MV-4-11 (cell line): ENCODE measurements at regions not wholly inside any gene's neighbourhood (a gene's known extent, or its start where the extent isn't known, plus 50 kb on each side); places are given as distances from the start of the nearest gene placed in this dataset.
"Not testable (repeated sequence)": the region's sequence is repeated elsewhere in the genome, so short reads cannot be mapped to it uniquely, and the experiment has no call there.

ENCODE experiments used
- DNase-seq: peaks from one replicate; lab custom pipeline; 2025; lab: John Stamatoyannopoulos, UW

DNA sequence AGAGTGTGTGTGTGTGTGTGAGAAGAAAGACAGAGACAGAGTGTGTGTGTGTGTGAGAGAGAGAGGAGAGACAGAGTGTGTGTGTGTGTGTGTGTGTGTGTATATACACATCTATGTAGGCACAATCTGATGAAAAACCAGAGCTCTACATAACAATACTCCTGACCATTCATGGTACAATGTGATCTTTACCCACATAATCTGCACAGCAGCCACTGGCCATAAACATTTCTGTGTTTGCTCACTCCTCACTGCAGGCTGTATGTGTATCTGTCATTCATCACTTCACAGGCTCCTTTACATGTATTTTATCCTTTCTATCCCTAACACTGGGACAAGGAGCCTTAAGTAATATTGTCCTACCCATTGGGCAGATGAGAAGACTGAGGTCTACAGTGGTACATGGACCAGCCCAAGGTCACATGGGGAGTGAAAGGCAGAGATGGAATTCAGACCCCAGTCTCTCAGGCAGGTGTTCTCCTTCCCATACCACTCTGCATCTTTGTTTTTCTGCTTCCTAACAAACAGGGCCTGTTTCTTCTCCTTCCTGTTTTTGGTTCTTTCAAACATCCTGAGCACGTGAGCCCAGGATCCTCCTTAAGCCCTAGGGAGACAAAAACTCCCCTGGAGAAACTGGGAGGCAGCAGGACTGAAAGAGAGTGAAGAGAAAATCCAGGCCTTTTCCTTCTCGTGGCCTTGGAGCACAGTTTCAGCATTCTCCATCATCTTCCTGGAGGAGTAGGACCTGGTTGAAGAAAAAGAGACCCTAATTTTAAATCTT lies 201.7 kb upstream of the MSX2 start:
- DNase-seq: no peak

DNA sequence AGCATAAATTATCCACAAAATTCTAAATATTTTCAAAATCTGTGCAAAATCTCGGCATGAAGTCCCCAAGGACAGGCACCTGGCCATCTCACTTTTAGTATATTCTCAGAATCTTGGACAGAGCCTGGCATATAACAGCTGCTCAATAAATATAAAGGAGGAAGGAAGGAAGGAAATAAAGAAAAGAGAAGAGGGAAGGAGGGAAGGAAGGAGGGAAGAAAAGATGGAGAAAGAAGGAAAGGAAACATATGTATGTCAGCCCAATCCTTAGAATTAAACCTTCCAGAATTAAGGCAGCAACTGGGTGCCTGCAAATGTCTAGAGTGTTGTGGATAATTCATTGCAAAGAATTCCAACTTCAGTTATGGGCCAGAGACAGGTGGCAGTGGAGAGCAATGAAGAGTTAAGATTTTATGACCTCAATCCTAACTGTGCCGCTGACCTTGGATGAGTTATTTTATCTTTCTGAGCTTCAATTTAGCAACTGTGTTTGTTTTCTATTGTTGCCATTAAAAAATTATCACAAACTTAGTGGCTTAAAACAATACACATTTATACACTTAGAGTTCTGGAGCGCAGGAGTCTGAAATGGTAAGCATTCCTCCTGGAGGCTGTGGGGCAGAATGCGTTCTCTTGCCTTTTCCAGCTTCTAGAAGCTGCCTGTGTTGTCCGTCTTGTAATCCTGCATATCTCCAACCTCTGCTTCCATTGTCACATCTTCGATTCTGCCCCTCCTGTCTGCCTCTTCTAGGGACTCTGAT lies 200.9 kb upstream of the MSX2 start:
- no peak for DNase-seq

DNA sequence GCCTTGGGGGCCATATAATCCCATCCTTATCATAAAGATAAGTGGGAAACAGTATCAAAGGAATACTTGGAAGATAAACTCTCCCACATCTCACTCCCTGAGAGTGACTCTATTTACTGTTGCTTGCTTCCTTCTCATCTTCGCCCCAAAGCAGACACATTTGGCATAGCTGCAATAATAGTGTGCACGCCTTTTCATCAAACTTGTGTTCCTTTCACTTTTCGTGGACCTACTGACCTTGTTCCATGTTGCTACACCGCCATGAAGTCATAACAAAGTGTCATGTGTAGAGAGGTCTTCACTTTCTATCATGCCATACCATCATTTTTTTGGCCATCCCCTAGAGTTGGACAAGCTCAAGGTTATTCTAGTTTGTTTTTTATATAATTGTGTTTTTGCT lies 200.0 kb upstream of the MSX2 start:
- DNase-seq: no peak

DNA sequence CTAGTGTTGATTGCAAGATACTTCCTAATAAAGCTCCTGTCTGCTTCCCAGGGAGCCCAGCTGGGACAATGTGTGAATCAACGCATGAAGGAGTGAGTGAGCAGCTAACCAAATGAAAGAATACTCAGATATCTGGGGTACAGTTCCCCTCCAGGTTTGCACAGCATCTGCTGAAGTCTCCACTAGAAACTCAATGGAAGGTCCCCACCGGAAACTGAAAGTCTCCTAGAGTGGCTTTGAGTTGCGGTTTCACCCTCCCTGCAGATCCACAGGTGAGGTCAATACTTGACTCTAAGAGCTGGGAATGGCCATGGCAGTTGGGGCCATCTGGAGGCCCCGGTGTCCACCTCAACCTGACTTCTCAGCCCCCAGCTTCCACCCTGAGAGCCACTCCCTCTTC lies 198.2 kb upstream of the MSX2 start:
- DNase-seq: no peak

DNA sequence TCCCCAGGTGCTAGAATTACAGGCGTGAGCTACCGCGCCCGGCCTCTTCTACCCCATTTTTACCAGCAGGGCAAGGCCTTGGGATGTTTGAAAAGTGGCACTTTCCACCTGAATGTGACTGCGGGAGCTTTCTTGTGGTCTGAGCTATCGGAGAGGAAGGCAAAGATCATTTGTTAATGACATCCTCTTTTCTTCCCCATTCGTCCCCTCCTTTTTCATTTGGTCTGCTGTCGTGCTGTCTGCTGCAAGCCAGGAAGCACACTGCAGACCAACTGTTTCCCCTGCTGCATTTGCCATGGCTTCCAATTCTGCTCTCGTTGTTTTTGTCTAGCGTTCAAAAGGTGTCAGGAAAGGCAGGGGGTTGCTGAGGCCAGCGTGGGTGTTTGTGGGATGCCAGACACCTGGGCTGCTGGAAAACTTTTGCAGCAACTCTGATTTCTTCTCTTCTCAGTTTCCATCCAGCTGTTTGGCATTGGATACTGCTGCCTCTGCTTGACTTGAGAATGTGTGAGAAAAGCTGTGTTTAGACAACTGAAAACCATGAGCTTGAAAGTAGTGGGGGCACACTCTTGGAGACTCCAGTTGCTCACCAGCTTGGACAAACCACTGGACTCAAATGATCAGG lies 196.4 kb upstream of the MSX2 start:
- DNase-seq: no peak

DNA sequence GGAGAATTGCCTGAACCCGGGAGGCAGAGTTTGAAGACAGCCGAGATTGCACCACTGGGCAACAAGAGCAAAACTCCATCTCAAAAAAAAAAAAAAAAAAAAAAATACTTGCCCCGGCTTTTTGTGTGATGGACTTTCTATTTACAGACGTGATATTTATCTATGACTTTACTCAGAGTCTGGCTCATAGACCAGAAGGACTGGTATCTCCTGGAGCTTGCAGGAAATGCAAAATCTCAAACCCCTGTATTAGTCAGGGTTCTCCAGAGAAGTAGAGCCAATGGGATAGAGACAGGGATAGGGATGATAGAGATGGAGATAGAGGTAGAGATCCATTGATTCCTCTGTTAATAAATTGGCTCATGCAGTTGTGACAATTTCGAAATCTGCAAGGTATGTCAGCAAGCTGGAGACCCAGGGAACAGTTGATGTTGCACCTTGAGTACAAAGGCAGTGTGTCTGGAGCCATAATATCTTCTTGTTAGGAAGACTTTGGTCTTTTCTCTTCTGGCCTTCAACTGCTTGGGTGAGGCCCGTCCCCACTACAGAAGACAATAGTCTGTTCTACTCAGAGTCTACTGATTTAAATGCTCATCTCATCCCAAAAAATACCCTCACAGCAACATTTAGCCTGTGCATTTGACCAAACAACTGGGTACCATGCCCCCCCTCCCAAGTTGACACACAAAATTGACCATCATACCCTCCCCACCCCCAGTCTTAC lies 195.4 kb upstream of the MSX2 start:
- no peak for DNase-seq

DNA sequence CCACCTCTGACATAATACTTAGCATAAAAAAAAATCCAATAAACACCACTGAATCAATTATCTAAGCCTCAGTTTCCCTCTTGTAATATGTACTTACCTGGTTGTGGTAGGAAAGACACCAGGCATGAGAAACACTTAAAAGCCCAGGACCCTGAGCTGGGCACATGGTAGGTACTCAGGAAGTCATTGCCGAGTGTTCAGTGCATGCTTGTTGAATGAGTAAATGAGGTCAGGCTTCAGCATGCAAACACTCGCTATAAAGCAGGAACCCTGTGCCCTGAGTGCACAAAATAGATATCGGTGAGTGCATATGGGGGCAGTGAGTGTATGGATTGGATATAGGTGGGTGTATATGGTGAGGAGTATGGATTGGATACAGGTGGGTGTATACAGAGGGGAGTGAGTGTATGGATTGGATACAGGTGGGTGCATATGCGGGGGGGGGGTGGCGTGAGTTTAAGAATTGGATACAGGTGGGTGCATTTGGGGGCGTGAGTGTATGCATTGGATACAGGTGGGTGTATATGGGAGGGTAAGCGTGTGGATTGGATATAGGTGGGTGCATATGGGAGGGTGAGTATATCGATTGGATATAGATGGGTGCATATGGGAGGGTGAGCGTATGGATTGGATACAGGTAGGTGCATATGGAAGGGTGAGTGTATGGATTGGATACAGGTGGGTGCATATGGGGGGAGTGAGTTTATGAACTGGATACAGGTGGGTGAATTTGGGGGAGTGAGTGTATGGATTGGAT lies 194.3 kb upstream of the MSX2 start:
- DNase-seq: no peak

DNA sequence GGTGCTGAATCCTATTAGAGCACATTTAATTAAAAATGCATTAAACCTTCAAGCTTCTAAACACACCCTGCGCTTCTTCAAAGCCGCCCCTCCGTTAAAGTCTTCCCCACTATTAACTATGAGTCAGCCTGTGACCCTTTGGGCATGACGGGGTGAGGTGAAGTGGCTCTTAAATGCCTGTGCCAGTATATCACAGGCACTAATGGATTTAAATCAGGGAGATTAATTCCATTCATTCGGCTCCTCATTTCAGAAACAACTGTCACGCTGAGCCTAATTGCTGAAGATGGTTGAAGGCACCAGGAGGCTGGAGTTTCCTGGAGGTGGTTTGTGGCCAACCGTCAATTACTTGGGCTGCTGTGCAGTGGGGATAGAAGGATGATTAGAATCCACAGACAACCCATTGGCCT lies 192.6 kb upstream of the MSX2 start:
- no peak for DNase-seq

DNA sequence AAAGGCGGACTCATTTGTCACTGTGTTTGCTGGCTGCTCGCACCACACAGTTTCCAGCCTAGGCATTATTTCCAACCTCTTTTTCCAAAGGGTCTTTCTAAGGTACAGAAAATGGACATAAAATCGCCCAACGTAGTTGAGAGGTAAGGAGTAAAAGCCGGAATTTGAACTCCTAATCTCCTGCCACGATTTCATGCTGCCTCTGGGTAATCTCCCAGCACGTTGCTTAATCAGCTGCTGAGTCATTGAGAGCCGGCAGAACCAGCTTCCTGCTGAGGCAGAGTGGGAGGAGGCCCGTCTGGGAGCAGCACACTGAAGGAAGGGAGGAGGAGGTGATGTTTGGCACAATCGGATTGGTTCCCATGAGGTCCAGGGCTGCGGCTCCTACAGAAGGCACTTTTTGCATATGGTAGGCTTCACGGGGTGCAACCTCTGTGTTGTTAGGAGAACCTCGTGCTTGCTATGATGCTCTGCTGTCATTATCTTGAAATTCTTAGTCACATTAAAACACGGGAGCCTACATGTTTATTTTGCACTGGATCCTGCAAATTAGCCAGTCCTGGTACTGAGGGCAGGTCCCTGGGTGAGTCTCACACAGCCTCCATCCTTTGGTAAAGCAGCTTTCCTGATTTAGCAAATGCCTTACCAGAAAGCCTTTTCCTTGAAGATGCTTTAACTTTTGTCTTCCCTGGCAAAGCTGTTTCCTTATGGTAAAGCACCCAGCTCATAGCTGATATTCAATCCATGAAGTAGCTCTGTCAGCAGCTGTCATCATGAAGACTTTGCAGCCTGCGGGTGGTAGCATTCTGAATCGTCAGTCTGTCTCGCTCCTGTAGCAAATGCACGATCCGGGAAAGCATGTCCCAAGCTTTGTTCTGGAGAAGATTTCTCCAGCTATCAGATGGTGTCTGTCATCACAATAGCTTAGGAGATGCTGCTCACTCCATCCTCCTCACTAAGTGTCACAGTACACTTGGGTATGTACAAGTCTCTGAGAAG lies 191.6 kb upstream of the MSX2 start:
- peak; percentile 92 for DNase-seq

DNA sequence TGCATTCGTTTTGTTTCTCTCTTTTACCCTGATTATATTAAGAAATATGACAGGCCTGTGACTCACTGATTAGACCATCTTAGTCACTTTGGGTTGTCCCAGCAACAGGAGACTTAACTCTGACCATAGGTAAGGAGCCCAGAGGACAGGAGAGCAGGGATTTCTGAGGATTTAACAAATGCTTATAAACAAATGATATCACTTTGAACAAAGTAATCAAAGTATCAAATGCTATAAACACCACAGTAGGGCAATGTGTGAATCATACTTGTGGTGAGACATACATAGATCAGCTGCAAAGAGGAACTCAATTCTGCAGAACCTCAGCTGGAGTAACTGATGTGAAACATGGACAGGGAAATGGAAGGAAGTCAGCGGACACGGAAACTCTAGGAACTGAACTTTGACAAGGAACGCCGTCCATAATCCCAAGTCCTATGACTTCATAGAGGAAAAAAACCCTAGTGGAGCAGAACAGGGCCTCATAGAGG lies 190.6 kb upstream of the MSX2 start:
- peak; percentile 82 for DNase-seq

DNA sequence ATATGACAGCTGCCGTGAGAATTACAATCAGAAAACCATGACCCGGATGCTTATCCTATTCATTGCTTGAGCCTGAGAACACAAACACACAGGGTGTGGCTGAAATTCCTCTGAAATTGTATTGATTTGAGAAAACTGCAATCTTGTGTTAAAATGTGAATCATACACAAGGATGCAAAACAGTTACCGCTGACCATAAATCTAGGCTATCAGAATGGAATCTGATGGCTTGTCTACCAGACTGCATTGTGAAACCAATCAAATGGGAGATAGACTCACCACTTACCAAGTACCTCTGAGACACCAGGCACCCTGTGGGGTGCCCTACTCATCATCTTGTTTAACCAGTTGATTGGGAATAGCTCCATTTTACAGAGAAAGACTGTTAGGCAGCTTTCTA lies 188.7 kb upstream of the MSX2 start:
- DNase-seq: no peak

DNA sequence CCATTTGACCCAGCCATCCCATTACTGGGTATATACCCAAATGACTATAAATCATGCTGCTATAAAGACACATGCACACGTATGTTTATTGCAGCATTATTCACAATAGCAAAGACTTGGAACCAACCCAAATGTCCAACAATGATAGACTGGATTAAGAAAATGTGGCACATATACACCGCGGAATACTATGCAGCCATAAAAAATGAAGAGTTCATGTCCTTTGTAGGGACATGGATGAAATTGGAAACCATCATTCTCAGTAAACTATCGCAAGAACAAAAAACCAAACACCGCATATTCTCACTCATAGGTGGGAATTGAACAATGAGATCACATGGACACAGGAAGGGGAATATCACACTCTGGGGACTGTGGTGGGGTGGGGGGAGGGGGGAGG lies 184.6 kb upstream of the MSX2 start:
- DNase-seq: not testable (repeated sequence)

DNA sequence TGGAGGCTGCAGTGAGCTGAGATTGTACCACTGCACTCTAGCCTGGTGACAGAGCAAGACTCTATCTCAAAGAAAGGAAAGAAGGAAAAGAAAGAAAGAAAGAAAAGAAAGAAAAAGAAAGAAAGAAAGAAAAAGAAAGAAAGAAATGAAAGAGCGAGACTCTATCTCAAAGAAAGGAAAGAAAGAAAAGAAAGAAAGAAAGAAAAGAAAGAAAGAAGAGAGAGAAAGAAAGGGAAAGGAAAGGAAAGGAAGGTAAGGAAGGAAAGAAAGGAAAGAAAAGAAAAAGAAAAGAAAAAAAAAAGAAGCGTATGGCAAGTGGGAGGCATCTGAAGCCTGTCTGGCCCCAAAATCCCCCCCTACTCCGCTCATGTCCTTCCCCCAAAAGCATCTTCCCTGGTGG lies 182.3 kb upstream of the MSX2 start:
- DNase-seq: no peak

DNA sequence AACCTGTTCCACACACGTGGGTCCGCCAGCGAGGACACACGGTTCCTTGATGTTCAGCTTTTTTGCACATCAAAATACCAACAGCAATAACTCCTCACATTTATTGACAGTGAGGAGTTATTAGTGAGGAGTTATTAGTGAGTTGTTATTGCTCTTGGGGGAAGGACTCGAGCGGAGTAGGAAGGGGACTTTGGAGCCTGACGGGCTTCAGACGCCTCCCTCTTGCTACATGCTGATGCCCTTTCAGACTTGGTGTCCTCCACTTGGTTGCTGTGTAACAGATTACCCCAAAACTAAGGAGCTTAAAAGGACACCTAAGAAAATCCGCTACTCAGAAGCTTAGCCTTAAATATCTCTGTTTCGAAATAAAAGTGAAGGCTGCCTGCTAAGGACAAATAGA lies 181.9 kb upstream of the MSX2 start:
- DNase-seq: no peak

DNA sequence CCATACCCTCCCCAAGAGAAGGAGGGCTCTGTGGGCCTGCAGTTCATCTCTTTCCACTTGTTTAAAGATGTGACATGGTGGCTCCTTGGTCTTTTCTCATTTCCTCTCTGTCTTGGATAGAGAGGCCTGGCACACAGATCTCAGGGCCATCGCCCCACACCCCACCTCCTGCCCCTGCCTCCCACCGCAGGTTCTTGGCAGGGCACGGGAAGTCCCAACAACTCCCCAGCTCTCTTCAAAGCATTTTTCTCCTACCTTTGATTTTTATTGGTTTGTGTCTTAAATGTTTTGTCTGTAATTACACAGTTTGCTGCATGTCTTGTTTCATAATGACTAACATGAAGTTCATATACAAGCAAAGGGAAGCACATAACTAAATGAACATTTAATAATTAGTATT lies 178.5 kb upstream of the MSX2 start:
- no peak for DNase-seq

DNA sequence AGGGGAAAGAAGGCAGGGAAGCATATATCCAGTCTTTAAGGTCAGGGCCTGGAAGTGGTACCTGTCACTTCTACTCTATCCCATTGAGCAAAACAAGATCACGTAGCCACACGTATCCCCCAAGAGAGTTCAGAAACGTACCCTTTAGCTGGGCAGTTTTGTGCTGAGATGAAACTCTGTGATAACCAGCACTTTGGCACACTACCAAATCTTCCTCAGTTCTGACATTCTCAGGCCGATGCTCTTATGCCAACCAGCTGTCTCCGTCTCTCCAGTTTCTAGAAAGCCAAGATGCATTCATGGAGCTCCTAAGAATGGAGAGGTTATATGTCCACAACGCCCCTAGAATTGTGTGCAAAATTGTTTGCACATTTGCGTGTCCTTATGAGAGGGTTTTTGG lies 176.6 kb upstream of the MSX2 start:
- no peak for DNase-seq

DNA sequence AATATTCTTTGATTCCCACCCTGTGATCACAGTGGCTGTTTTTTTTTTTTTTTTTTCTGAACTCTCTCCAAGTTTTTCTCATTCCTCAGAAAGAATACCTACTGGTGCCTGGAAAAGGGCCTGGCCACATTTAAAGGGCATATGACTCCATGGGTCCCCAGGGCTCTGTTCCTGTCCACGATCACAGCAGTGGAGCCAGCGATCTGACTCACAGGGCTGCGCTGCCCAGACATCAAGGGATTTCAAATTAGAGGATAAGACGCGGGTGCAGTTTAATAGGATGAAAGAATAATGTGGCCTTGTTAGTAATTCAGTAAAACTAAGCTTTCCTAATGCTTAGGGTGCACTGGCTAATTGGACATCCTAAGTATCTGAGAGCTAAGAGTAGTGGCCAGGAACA lies 175.1 kb upstream of the MSX2 start:
- no peak for DNase-seq

DNA sequence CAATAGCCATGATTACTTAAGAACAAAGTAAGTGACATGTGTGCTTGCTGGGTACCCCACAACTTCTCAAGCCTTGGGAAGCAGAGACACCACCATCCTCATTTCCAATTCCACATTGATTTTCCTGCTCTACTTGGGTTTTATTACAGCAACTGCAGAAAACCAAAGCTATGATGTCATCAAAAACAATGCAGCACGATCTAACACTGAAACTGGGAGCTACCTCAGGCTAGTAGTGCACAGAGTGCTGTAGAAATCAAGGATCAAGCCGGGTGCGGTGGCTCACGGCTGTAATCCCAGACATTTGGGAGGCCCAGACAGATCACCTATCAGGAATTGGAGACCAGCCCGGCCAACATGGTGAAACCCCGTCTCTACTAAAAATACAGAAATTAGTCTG lies 174.4 kb upstream of the MSX2 start:
- no peak for DNase-seq

DNA sequence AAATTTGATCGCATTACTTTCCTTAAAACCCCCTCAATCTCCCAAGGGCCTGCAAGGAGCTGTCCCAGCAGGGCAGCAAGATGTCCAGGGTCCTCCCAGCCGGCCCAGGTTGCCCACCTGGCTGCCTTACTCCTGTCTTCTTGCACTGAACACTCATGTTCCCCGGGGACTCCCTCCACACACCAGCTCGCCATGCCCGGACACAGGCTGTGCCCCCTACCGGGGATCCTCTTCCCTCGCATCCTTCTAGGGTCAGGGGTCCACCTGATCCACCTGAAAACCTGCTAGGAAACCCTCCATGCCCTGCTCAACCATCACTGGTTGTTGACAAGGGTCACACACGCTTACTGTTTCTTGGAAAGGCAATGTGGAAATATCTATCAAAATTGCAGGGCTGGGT lies 172.0 kb upstream of the MSX2 start:
- DNase-seq: no peak

DNA sequence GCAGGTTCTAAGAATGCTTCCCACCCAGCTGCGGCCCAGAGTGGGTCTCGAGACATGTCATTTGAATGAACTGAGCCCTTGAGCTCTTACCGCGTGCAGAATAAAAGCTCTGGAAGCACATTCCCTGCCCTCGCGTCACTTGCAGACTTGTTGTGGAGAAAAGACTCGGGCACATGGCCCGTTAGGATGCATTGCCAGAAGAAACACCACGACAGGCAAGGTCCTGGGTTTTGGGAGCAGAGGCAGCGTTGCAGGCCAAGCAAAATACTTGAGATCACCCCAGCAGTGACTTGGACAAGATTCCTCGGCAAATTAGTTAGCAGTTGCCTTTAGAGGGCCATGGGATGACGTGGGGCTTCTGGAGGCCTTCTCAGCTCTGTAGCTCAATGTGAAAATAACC lies 170.8 kb upstream of the MSX2 start:
- DNase-seq: no peak
